Stimulated activated naive CD4-positive, alpha-beta T cell treated with Interleukin-2 at 50 U/mL for 16 hours (primary cell): ENCODE measurements at regions not wholly inside any gene's neighbourhood (a gene's known extent, or its start where the extent isn't known, plus 50 kb on each side); places are given as distances from the start of the nearest gene placed in this dataset.

Experiments
- DNase-seq: peaks from one replicate; lab custom pipeline; 2025; lab: John Stamatoyannopoulos, UW

GRCh38 chr21:18191139-18191538 is 53.5 kb upstream of the CHODL start:
- DNase-seq = no peak

GRCh38 chr21:18178509-18178908 is 66.1 kb upstream of the CHODL start:
- DNase-seq = no peak

GRCh38 chr21:18174370-18174769 is 70.3 kb upstream of the CHODL start:
- DNase-seq = no peak

- DNase-seq = no peak
Observed at GRCh38 chr21:18170829-18171228, 73.8 kb upstream of the CHODL start.

- no peak for DNase-seq
Observed at GRCh38 chr21:18170221-18170620, 74.4 kb upstream of the CHODL start.

- DNase-seq = no peak
Observed at GRCh38 chr21:18168108-18168507, 76.5 kb upstream of the CHODL start.

- no peak for DNase-seq
Observed at GRCh38 chr21:18164933-18165332, 79.7 kb upstream of the CHODL start.

- DNase-seq = no peak
Observed at GRCh38 chr21:18164483-18164882, 80.2 kb upstream of the CHODL start.

- no peak for DNase-seq
Observed at GRCh38 chr21:18163956-18164355, 80.7 kb upstream of the CHODL start.

- DNase-seq = no peak
Observed at GRCh38 chr21:18161841-18162240, 82.8 kb upstream of the CHODL start.

GRCh38 chr21:18157406-18157805 is 87.2 kb upstream of the CHODL start:
- DNase-seq = no peak

GRCh38 chr21:18155508-18156193 is 89.0 kb upstream of the CHODL start:
- no peak for DNase-seq

- DNase-seq = no peak
Observed at GRCh38 chr21:18153063-18153462, 91.6 kb upstream of the CHODL start.

GRCh38 chr21:18152371-18152770 is 92.3 kb upstream of the CHODL start:
- DNase-seq = no peak

- no peak for DNase-seq
Observed at GRCh38 chr21:18151046-18151445, 93.6 kb upstream of the CHODL start.

- DNase-seq = no peak
Observed at GRCh38 chr21:18148401-18148800, 96.2 kb upstream of the CHODL start.

GRCh38 chr21:18147678-18148077 is 97.0 kb upstream of the CHODL start:
- DNase-seq = no peak

GRCh38 chr21:18146820-18147219 is 97.8 kb upstream of the CHODL start:
- DNase-seq = no peak

- DNase-seq = no peak
Observed at GRCh38 chr21:18144339-18144738, 100.3 kb upstream of the CHODL start.

- no peak for DNase-seq
Observed at GRCh38 chr21:18142655-18143054, 102.0 kb upstream of the CHODL start.

GRCh38 chr21:18138507-18138906 is 106.1 kb upstream of the CHODL start:
- no peak for DNase-seq

GRCh38 chr21:18129526-18129925 is 115.1 kb upstream of the CHODL start:
- no peak for DNase-seq

- DNase-seq = no peak
Observed at GRCh38 chr21:18118566-18118965, 126.1 kb upstream of the CHODL start.

- no peak for DNase-seq
Observed at GRCh38 chr21:18117176-18117575, 127.5 kb upstream of the CHODL start.

- no peak for DNase-seq
Observed at GRCh38 chr21:18114810-18115209, 129.8 kb upstream of the CHODL start.
